ENCODE measurements at regions not wholly inside any gene's neighbourhood (a gene's known extent, or its start where the extent isn't known, plus 50 kb on each side); places are given as distances from the start of the nearest gene placed in this dataset.

- Histone ChIP-seq H3K79me2 (ENCODE audit: insufficient read depth, low read length) (no peaks in the 10 kb centered on the region), H3K9ac (ENCODE audit: low read depth, low read length, poor library complexity, severe bottlenecking) (no peak overlapping the region), H3K9me3 (ENCODE audit: insufficient read depth, low read depth, low read length) (no peaks in the 10 kb centered on the region), H3K27me3 (ENCODE audit: insufficient read depth, low read length, poor library complexity, severe bottlenecking) (no peaks in the 10 kb centered on the region), H3K4me1 (ENCODE audit: insufficient read depth, low read length, poor library complexity, severe bottlenecking) (peaks cover 16% of the 10 kb centered on the region), H3K9me2 (replicated peaks; ENCODE audit: low read depth, low read length) (no peaks in the 10 kb centered on the region), H2AFZ (ENCODE audit: low read length) (no peak overlapping the region), H3K4me2 (ENCODE audit: low read depth, low read length, poor library complexity, severe bottlenecking) (no peak overlapping the region), H3F3A (ENCODE audit: low read depth) (no peaks in the 10 kb centered on the region), H3K4me3 (ENCODE audit: low read length, poor library complexity, severe bottlenecking) (no peak overlapping the region), H3K36me3 (ENCODE audit: insufficient read depth, low read length) (no peaks in the 10 kb centered on the region), H4K20me1 (ENCODE audit: insufficient read depth, low read length, poor library complexity, severe bottlenecking) (no peaks in the 10 kb centered on the region)
- TF ChIP-seq CTCF (conservative IDR thresholded peaks at IDR 0.05; ENCODE audit: low read length) (no peak), EZH2phosphoT487 (IDR thresholded peaks at IDR 0.05; ENCODE audit: borderline replicate concordance) (no peak)
These were observed 460.3 kb downstream of the SOX6 start for GRCh38 chr11:15896026-15896425.

DNA sequence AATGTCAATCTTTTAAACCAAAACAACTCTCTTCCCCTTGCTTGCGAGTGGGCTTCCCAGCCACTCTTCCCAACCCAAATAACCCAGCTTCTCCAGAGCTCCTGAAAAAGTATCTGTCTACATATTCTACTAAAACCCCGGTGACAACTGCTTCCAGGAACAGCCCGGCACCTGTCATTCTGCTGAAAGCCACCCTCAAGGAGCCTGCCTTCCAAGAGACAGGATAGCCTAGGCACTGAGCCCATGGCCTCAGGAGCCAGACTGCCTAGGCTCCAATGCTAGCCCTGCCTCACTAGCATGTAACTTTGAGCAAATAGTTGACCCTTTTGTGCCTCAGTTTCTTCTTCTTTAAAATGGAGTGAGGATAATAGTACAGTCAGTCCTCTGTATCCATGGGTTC, 459.8 kb downstream of the SOX6 start:
- H2AFZ ChIP-seq (ENCODE audit: low read length): no peak overlapping the region
- H3K27me3 ChIP-seq (ENCODE audit: insufficient read depth, low read length, poor library complexity, severe bottlenecking): no peaks in the 10 kb centered on the region
- H3K79me2 ChIP-seq (ENCODE audit: insufficient read depth, low read length): no peaks in the 10 kb centered on the region
- H3K4me1 ChIP-seq (ENCODE audit: insufficient read depth, low read length, poor library complexity, severe bottlenecking): peaks cover 21% of the 10 kb centered on the region
- no peak overlapping the region for H3K9ac ChIP-seq (ENCODE audit: low read depth, low read length, poor library complexity, severe bottlenecking)
- no peak overlapping the region for H3K4me3 ChIP-seq (ENCODE audit: low read length, poor library complexity, severe bottlenecking)
- H3K36me3 ChIP-seq (ENCODE audit: insufficient read depth, low read length): no peaks in the 10 kb centered on the region
- no peaks in the 10 kb centered on the region for H3K9me2 ChIP-seq (replicated peaks; ENCODE audit: low read depth, low read length)
- H3F3A ChIP-seq (ENCODE audit: low read depth): no peaks in the 10 kb centered on the region
- TF ChIP-seq CTCF (conservative IDR thresholded peaks at IDR 0.05; ENCODE audit: low read length): no peak
- TF ChIP-seq EZH2phosphoT487 (IDR thresholded peaks at IDR 0.05; ENCODE audit: borderline replicate concordance): no peak
- H4K20me1 ChIP-seq (ENCODE audit: insufficient read depth, low read length, poor library complexity, severe bottlenecking): no peaks in the 10 kb centered on the region
- H3K9me3 ChIP-seq (ENCODE audit: insufficient read depth, low read depth, low read length): no peaks in the 10 kb centered on the region
- H3K4me2 ChIP-seq (ENCODE audit: low read depth, low read length, poor library complexity, severe bottlenecking): no peak overlapping the region

DNA sequence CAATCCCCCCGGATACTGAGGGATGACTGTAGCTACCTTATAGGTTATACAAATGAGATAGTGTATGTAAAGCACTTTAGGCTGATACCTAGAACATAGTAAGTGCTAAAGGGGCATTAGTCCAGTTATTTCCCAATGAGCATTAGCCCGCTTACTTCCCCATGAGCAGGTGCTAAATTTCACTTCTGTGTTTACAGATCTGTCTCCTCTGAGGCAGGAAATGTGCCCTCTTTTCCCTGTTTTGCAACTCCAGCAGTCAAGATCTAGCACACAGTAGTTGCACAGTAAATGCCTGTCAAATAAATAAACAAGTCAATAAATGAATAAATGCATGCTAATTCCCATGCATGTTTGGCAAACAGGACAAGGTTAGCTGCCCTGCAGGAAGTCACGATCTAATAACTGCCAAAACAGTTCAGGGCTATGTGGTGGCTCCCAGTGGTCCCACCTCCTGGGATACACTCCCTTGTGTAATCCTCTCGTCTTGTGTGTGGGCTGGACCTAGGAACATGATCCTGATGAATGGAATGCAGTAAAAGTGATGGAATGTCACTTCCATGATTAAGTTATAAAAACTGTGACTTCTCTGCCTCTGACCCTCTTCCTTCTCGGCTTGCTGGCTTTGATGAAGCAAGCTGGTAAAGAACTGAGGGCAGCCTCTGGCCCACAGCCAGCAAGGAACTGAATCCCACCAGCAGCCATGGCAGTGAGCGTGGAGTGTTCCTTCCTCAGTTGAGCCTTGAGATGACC, 459.0 kb downstream of the SOX6 start:
- Histone ChIP-seq H3K4me3 (ENCODE audit: low read length, poor library complexity, severe bottlenecking) (no peak overlapping the region), H3K4me1 (ENCODE audit: insufficient read depth, low read length, poor library complexity, severe bottlenecking) (peaks cover 21% of the 10 kb centered on the region), H4K20me1 (ENCODE audit: insufficient read depth, low read length, poor library complexity, severe bottlenecking) (no peaks in the 10 kb centered on the region), H2AFZ (ENCODE audit: low read length) (no peak overlapping the region), H3K27me3 (ENCODE audit: insufficient read depth, low read length, poor library complexity, severe bottlenecking) (no peaks in the 10 kb centered on the region), H3K9ac (ENCODE audit: low read depth, low read length, poor library complexity, severe bottlenecking) (no peak overlapping the region), H3K4me2 (ENCODE audit: low read depth, low read length, poor library complexity, severe bottlenecking) (no peak overlapping the region), H3F3A (ENCODE audit: low read depth) (no peaks in the 10 kb centered on the region), H3K79me2 (ENCODE audit: insufficient read depth, low read length) (no peaks in the 10 kb centered on the region), H3K9me2 (replicated peaks; ENCODE audit: low read depth, low read length) (no peaks in the 10 kb centered on the region), H3K9me3 (ENCODE audit: insufficient read depth, low read depth, low read length) (no peaks in the 10 kb centered on the region), H3K36me3 (ENCODE audit: insufficient read depth, low read length) (no peaks in the 10 kb centered on the region)
- no peak for TF ChIP-seq CTCF (conservative IDR thresholded peaks at IDR 0.05; ENCODE audit: low read length)
- no peak for TF ChIP-seq EZH2phosphoT487 (IDR thresholded peaks at IDR 0.05; ENCODE audit: borderline replicate concordance)
